Neural cell (in vitro differentiated cells): ENCODE measurements at regions not wholly inside any gene's neighbourhood (a gene's known extent, or its start where the extent isn't known, plus 50 kb on each side); places are given as distances from the start of the nearest gene placed in this dataset.

Experiments used
- H2AFZ ChIP-seq: fragments of 200-600, 300-800 bp; sonication (generic), shearing (Covaris generic); 2 replicates; pipeline ENCODE4 v1.6.0; 2014; ENCODE audit warnings: low read depth, mild to moderate bottlenecking, antibody characterized with exemption, low read length, moderate library complexity
- H3F3A ChIP-seq: fragments of 200-600 bp; shearing (Covaris generic); 2 replicates; pipeline ENCODE4 v1.6.1; 2016; ENCODE audit warnings: mild to moderate bottlenecking, moderate library complexity, mixed read lengths, antibody characterized with exemption, low read length; ENCODE audit not compliant: insufficient read depth, poor library complexity, severe bottlenecking
- H3K27ac ChIP-seq: fragments of 200-600, 300-800 bp; sonication (generic), shearing (Covaris generic); 2 replicates; pipeline ENCODE4 v1.5.1; 2014; ENCODE audit warnings: mild to moderate bottlenecking, low read length, moderate library complexity
- H3K27me3 ChIP-seq: fragments of 300-800, 200-600 bp; sonication (generic), shearing (Covaris generic); 2 replicates; pipeline ENCODE4 v1.6.0; 2014; ENCODE audit warnings: mild to moderate bottlenecking, low read depth, low read length, moderate library complexity; ENCODE audit not compliant: insufficient read depth
- H3K36me3 ChIP-seq: fragments of 300-800, 200-600 bp; sonication (generic), shearing (Covaris generic); 2 replicates; pipeline ENCODE4 v1.5.1; 2014; ENCODE audit warnings: mild to moderate bottlenecking, antibody characterized with exemption, low read length, moderate library complexity; ENCODE audit not compliant: insufficient read depth
- H3K4me2 ChIP-seq: fragments of 300-800, 200-600 bp; sonication (generic), shearing (Covaris generic); 2 replicates; pipeline ENCODE4 v1.6.0; 2014; ENCODE audit warnings: mild to moderate bottlenecking, low read length
- H3K4me3 ChIP-seq: fragments of 300-800, 200-600 bp; sonication (generic), shearing (Covaris generic); 2 replicates; pipeline ENCODE4 v1.5.1; 2014; ENCODE audit warnings: mild to moderate bottlenecking, low read length, moderate library complexity
- H3K79me2 ChIP-seq: fragments of 200-600 bp; shearing (Covaris generic); replicated peaks from 2 replicates; pipeline ENCODE4 v1.6.0; 2014; ENCODE audit warnings: mild to moderate bottlenecking, low read length, moderate library complexity; ENCODE audit not compliant: insufficient read depth
- H3K9ac ChIP-seq: fragments of 300-800, 200-600 bp; sonication (generic), shearing (Covaris generic); 2 replicates; pipeline ENCODE4 v1.6.1; 2016; ENCODE audit warnings: mild to moderate bottlenecking, low read length, mixed read lengths
- H3K9me2 ChIP-seq: fragments of 200-600 bp; shearing (Covaris generic); 2 replicates; pipeline ENCODE4 v1.6.1; 2016; ENCODE audit warnings: mild to moderate bottlenecking, low read length, mixed read lengths; ENCODE audit not compliant: insufficient read depth
- H3K9me3 ChIP-seq: fragments of 200-600, 300-800 bp; sonication (generic), shearing (Covaris generic); 2 replicates; pipeline ENCODE4 v1.6.1; 2016; ENCODE audit warnings: mild to moderate bottlenecking, mixed run types, low read length, moderate library complexity, mixed read lengths
- H4K20me1 ChIP-seq: fragments of 200-600 bp; shearing (Covaris generic); 2 replicates; pipeline ENCODE4 v1.6.1; 2016; ENCODE audit warnings: mild to moderate bottlenecking, mixed run types; ENCODE audit not compliant: insufficient read depth
- EP300 ChIP-seq: fragments of 450-650 bp; conservative IDR thresholded peaks from 2 replicates; pipeline ENCODE4 v1.6.1; 2014; ENCODE audit warnings: antibody characterized with exemption, mild to moderate bottlenecking, moderate library complexity; ENCODE audit not compliant: poor library complexity, severe bottlenecking
- EZH2 ChIP-seq: fragments of 200-600, 300-800 bp; shearing (Covaris generic), sonication (generic); IDR thresholded peaks from 2 replicates; pipeline ENCODE4 v1.6.1; 2014; ENCODE audit warnings: antibody characterized with exemption, low read length, borderline replicate concordance, mild to moderate bottlenecking; ENCODE audit not compliant: insufficient read depth, poor library complexity, severe bottlenecking
- MXI1 ChIP-seq: fragments of 450-650 bp; conservative IDR thresholded peaks from 2 replicates; pipeline ENCODE4 v1.6.1; 2014; ENCODE audit warnings: antibody characterized with exemption, mild to moderate bottlenecking; ENCODE audit not compliant: poor library complexity, severe bottlenecking
- POLR2AphosphoS5 ChIP-seq: IDR thresholded peaks from 2 replicates; pipeline ENCODE4 v1.6.1; 2012
- RAD21 ChIP-seq: fragments of 450-650 bp; conservative IDR thresholded peaks from 2 replicates; pipeline ENCODE4 v1.6.1; 2014; ENCODE audit warnings: antibody characterized with exemption, mild to moderate bottlenecking, moderate library complexity
- SMC3 ChIP-seq: fragments of 450-650 bp; conservative IDR thresholded peaks from 2 replicates; pipeline ENCODE4 v1.6.1; 2014; ENCODE audit warnings: antibody characterized with exemption, mild to moderate bottlenecking, moderate library complexity; ENCODE audit not compliant: poor library complexity
- TAF1 ChIP-seq: IDR thresholded peaks from 2 replicates; pipeline ENCODE4 v1.6.1; 2012; ENCODE audit warnings: low read depth

DNA sequence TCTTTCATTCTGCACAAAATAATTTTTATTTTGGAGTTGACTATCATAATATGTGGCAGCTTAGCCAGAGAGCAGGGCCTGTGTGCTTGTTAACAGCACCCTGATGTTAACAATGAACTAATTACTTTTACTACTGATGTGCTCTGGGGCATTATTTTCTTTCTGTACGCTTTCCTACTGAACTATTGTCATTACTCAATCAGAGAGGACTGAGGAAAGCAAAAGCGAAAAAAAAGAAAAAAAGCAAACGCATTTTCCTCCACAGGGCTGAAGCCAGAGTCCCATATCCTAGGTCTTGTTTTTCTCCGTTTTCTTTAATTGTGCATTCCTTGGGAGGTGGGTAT is 221.2 kb downstream of the TTLL7 start:
- H3F3A ChIP-seq: peaks cover 2% of the 10 kb centered on the region
- no peaks in the 10 kb centered on the region for H4K20me1 ChIP-seq
- no peaks in the 10 kb centered on the region for H3K27me3 ChIP-seq
- no peak overlapping the region for H3K9ac ChIP-seq
- no peaks in the 10 kb centered on the region for H3K79me2 ChIP-seq
- H3K36me3 ChIP-seq: no peaks in the 10 kb centered on the region
- H3K27ac ChIP-seq: no peak overlapping the region
- H3K9me3 ChIP-seq: no peaks in the 10 kb centered on the region
- H3K4me2 ChIP-seq: no peak overlapping the region
- peak overlapping the region; percentile 7 for H3K4me3 ChIP-seq
- TF ChIP-seq EP300: no peak
- no peak for TF ChIP-seq TAF1
- no peak for TF ChIP-seq MXI1
- no peak for TF ChIP-seq EZH2
- TF ChIP-seq SMC3: no peak
- TF ChIP-seq POLR2AphosphoS5: no peak
- H2AFZ ChIP-seq: no peak overlapping the region
- no peaks in the 10 kb centered on the region for H3K9me2 ChIP-seq

- peak; percentile 46 for TF ChIP-seq RAD21
- no peak for TF ChIP-seq POLR2AphosphoS5
- H3K27me3 ChIP-seq: no peaks in the 10 kb centered on the region
- H3F3A ChIP-seq: peaks cover 2% of the 10 kb centered on the region
- no peaks in the 10 kb centered on the region for H3K79me2 ChIP-seq
- no peak overlapping the region for H2AFZ ChIP-seq
- H3K9me2 ChIP-seq: no peaks in the 10 kb centered on the region
- no peaks in the 10 kb centered on the region for H3K9me3 ChIP-seq
- H4K20me1 ChIP-seq: no peaks in the 10 kb centered on the region
- H3K9ac ChIP-seq: no peak overlapping the region
- H3K4me2 ChIP-seq: no peak overlapping the region
- no peak overlapping the region for H3K27ac ChIP-seq
- no peaks in the 10 kb centered on the region for H3K36me3 ChIP-seq
- no peak overlapping the region for H3K4me3 ChIP-seq
Measured at GRCh38 chr1:83776913-83777757, 221.8 kb downstream of the TTLL7 start.

DNA sequence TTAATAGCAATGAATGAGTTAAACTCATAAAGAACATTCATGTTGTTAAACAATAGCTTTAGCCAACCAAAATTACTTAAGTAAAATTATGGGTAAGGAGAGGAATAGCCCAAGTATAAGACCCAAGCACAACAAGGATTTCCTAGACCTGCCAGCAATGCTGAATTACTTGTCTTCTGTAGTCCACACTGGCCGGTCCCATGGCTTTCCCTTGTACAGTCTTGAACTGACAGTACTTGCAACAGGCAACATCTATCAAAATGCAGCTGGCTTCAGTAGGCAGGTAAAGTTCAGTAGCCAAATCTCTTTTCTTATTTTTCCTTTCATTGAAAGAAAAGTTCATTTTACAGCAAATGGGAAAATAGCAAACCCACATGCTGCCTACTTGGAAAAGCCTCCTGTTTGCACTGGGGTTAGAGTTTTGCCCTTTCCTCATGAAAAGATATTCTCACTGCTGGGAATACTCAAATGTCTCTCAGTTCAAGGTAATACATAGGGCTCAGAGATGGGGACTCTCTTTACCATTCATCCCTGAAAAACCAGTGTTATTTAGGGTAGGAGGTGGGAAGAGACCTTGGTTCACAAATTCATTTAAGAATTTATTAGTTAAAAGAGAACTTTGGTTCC is 222.8 kb downstream of the TTLL7 start:
- Histone ChIP-seq H3K4me3 (no peak overlapping the region), H3K9me2 (no peaks in the 10 kb centered on the region), H3K27ac (no peak overlapping the region), H3K4me2 (no peak overlapping the region), H3K79me2 (no peaks in the 10 kb centered on the region), H3K27me3 (no peaks in the 10 kb centered on the region), H3K9me3 (no peaks in the 10 kb centered on the region), H4K20me1 (no peaks in the 10 kb centered on the region), H3F3A (peaks cover 2% of the 10 kb centered on the region), H3K36me3 (no peaks in the 10 kb centered on the region), H2AFZ (no peak overlapping the region), H3K9ac (no peak overlapping the region)
- TF ChIP-seq EP300 (no peak), MXI1 (no peak)

DNA sequence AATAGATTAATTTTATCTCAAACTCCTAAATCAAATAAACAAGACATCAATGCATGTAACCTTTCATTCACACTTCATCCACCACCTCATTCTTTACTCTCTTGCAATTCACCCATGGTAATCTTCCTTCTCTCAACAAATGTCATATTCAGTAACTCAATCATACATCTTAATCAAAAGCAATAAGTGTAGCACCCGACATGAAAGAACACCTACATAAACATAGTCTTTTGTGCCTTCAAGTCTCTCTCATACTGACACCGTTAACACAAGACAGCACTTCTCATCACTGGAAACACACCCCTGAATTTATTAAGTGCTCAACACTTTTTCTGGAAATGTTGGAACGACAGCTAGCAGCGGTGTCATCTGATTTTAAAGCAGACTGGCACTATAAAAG is 225.9 kb downstream of the TTLL7 start:
- Histone ChIP-seq H3K9me3 (no peaks in the 10 kb centered on the region), H2AFZ (no peak overlapping the region), H3K79me2 (no peaks in the 10 kb centered on the region), H3K27me3 (no peaks in the 10 kb centered on the region), H4K20me1 (no peaks in the 10 kb centered on the region), H3K4me2 (no peak overlapping the region), H3K9ac (no peak overlapping the region), H3K36me3 (no peaks in the 10 kb centered on the region), H3K4me3 (no peak overlapping the region), H3K27ac (no peak overlapping the region), H3K9me2 (no peaks in the 10 kb centered on the region), H3F3A (peaks cover 2% of the 10 kb centered on the region)
- TF ChIP-seq EP300 (peak; percentile 72), RAD21 (no peak), POLR2AphosphoS5 (peak; percentile 87), EZH2 (no peak)
